GM19099 (cell line): ENCODE measurements at regions not wholly inside any gene's neighbourhood (a gene's known extent, or its start where the extent isn't known, plus 50 kb on each side); places are given as distances from the start of the nearest gene placed in this dataset.

Experiments used
- POLR2A ChIP-seq: IDR thresholded peaks from 3 replicates; pipeline ENCODE4 v1.6.1; 2011; ENCODE audit warnings: low read depth; ENCODE audit not compliant: insufficient read length; ENCODE audit errors: extremely low read depth

GRCh38 chr16:9443864-9444263, 352.4 kb downstream of the HAPSTR1 start:
- no peak for TF ChIP-seq POLR2A

GRCh38 chr16:9446471-9447194, 355.2 kb downstream of the HAPSTR1 start:
- TF ChIP-seq POLR2A: no peak

GRCh38 chr16:9447195-9447551, 355.7 kb downstream of the HAPSTR1 start:
- TF ChIP-seq POLR2A: no peak

DNA sequence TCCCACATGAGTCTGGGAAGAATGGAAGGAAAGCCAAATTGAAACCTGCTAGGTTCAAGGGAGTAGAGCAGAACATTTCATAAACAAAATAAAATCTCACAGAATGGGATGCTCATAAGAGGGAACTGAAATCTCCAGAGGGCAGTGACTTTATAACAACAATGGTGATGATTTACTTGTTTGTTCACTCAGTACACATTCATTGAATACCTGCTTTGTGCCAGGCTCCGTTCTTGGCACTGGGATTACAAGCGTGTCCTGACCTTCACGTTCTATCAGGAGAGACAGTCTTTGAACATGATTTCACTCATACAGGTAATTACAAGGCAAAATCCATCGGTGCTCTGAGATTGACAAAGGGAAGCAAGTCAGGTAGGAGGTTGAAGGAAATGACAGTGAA, 356.3 kb downstream of the HAPSTR1 start:
- TF ChIP-seq POLR2A: no peak

DNA sequence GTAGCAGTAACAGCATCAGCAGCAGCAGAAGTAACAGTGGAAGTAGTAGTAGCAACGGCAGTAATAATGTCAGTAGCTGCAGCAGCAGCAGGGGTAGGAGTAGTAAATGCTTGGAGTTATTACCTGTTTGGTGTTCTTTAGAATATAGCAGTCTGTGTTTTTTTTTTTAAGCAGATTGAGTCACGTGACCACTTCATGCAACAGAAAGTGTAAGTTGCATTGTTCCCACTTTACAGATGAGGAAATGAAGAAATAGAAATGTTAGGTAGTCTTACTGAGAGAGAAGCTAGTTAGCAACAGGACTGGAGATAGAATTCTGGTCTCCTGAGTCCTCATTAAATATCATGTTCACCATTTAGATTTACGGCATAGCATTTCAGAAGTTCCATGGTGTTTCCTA, 358.2 kb downstream of the HAPSTR1 start:
- TF ChIP-seq POLR2A: no peak

- TF ChIP-seq POLR2A: no peak
Measured at GRCh38 chr16:9457215-9457614, 365.8 kb downstream of the HAPSTR1 start.

DNA sequence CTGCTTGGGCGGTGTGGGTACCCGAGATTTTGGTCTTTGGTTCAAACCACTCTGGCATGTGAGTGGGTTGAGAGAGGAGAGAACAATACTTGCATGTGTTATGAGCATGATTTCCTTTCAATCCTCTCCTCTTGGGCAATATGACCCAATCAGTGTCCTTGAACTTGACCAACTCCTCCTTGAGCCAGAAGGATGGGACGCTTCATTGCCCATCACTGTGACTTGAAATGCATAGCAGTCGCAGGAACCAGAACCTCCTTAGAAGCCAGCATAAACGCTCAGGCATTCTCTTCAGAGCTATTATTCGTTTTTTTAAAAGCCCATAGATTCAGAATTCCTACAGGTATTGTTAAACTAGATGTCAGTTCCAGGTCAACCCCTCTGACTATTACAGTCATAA, 367.4 kb downstream of the HAPSTR1 start:
- TF ChIP-seq POLR2A: no peak

DNA sequence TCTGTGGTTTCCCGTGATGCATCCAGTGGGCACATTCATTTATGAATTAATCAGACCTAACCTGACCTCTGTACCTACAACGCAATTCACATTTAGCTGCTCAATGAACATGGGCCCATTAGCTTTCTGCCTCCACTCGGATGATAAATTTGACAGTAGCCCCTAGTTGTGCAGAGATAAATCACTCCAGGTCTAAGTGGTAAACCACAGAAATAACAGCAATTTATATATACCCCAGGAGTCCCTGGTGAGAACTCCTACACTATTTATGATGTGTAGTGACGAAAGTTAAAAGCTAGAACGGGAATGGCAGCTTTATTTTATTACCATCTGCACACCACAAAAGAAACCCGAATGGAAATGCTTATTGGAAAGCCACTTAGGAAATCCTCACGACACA, 371.5 kb downstream of the HAPSTR1 start:
- no peak for TF ChIP-seq POLR2A

- TF ChIP-seq POLR2A: no peak
Measured at GRCh38 chr16:9463461-9463860, 372.0 kb downstream of the HAPSTR1 start.

DNA sequence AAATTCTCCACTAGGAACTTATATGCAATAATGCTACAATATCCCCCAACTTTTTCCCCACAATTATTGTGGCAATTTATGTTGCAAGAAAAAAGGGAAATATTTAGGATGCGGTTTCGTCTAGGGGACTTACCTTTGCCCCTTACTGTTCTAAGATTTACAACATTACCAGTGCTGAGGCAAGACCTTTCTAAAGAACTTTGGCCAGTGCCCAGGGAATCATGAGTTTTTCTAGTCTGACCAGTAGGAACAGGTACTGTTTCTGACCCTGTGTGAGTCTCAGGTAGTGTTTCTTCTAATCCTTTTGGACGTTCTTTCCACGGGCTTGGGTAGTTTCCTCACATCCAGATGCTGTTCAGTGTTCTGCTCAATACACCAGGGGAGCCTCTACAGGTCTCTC, 373.7 kb downstream of the HAPSTR1 start:
- TF ChIP-seq POLR2A: no peak

DNA sequence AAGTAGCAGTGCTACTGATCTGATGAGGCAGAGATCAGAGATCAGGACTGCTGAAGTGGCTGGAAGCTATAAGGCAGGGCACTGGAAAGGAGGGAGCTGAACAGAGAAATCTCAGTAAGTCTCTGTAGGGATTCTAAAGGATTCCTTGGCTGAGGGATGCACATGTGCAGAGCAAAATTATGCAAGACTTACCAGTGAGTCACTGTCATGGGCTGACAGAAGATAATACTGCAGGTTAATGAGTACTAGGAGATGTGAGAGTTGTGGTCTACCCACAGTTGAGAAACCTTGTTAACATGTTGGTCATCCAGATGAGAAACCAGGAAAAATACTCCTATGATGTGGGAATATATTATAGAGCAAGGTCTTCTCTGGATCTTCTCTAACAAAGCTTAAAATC, 378.1 kb downstream of the HAPSTR1 start:
- TF ChIP-seq POLR2A: no peak

GRCh38 chr16:9476744-9477143, 385.3 kb downstream of the HAPSTR1 start:
- TF ChIP-seq POLR2A: no peak

DNA sequence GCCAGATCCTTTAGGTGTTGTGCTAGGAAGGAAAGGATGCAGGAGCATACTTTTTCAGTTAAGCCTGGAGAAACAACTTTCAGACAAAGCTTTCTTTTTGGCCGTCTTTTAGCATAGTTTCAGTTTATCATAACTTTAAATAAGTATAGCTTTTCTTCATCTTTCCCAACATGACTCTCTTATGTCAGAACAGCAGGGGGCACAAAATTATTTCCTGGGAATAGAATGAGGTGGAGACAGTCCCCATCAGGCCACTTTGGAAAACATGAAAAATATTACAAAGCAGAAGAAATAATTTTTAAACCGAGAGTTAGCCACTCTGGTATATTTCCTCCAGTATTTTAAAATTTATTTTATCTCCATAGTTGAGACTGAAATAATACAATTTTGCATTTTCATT, 387.6 kb downstream of the HAPSTR1 start:
- no peak for TF ChIP-seq POLR2A

DNA sequence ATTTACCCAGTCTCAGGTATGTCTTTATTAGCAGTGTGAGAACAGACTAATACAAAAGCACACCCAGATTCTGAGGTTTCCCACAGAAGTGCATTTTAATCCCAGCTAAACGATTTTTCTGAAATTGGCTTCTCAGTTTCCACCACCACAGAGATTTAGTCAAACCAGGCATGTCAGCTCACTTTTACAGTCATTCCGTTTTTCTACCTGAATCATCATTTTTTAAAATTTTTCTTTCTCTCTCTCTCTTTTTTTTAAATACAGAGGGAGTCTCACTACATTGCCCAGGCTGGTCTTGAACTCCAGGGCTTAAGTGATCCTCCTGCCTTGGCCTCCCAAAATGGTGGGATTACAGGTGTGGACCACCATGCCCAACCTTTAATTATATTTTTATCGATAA, 389.1 kb downstream of the HAPSTR1 start:
- no peak for TF ChIP-seq POLR2A

- TF ChIP-seq POLR2A: no peak
Measured at GRCh38 chr16:9481747-9482730, 390.6 kb downstream of the HAPSTR1 start.

- TF ChIP-seq POLR2A: no peak
Measured at GRCh38 chr16:9484426-9484825, 393.0 kb downstream of the HAPSTR1 start.

DNA sequence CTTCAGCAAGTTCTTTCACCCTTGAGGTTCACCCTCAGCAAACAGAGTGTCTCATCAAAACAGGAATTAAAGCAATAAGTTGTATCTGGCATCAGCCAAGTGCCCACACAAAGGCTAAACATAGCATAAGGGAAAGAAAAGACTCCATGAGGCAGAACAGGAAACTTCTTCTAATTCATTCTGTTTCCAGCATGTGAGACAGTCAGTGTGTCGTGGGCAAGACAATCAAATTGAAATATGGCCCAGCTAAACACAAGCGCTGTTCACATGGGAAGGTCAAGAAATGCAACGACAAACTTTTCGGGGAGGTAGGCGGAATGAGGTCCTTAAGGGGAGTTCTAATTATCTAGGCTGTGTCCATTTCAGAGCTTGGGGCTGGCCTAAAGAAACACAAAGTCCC, 393.4 kb downstream of the HAPSTR1 start:
- TF ChIP-seq POLR2A: no peak
